A549 (cell line): ENCODE measurements at regions not wholly inside any gene's neighbourhood (a gene's known extent, or its start where the extent isn't known, plus 50 kb on each side); places are given as distances from the start of the nearest gene placed in this dataset.

Experiments
- ATAC-seq, 2 experiments: fragments of 200-7000 bp in 1 of 2; fragments of >200 bp in 1 of 2; cut with Nextera tagmentation in 1 of 2; cut with Tn5 transposase in 1 of 2; 3 replicates each; pipeline versions ENCODE4 v1.8.0 to v1.9.1; 2018 to 2020; ENCODE audit warnings: mild to moderate bottlenecking in 1 of 2, moderate library complexity in 1 of 2
- CTCF ChIA-PET: fragments of 300-600 bp; sonication (Branson Sonifier 250); formaldehyde crosslinking; extraction: SDS; loops from one replicate; lab custom pipeline; 2021; ENCODE audit warnings: antibody characterized with exemption, inconsistent platforms; lab: Yijun Ruan, JAX
- POLR2A ChIA-PET: fragments of 350-600 bp; formaldehyde crosslinking; extraction: SDS; loops from one replicate; lab custom pipeline; 2021; ENCODE audit warnings: antibody characterized with exemption, inconsistent platforms; lab: Yijun Ruan, JAX
- DNase-seq, 2 experiments: peaks; one replicate each; pipeline versions ENCODE4 v3.0.0 to v3.0.0-alpha.2; 2011 to 2016; ENCODE audit warnings: low read depth in 1 of 2, low spot score in 1 of 2
- FAIRE-seq: peaks from 2 replicates; lab custom pipeline; 2011; peaks lifted over from hg19 to GRCh38; lab: Jason Lieb, UNC
- H3K27ac ChIP-seq, 2 experiments: fragments of >200 bp; sonication (Bioruptor Twin); formaldehyde crosslinking; 3 replicates each; pipeline ENCODE4 v1.5.1; 2016 to 2017
- H3K4me1 ChIP-seq: fragments of >200 bp; sonication (Bioruptor Twin); formaldehyde crosslinking; 3 replicates; pipeline ENCODE4 v1.6.1; 2016
- H3K4me2 ChIP-seq: fragments of >200 bp; sonication (Bioruptor Twin); formaldehyde crosslinking; 3 replicates; pipeline ENCODE4 v1.6.1; 2016
- H3K4me3 ChIP-seq: fragments of >200 bp; sonication (Bioruptor Twin); formaldehyde crosslinking; 3 replicates; pipeline ENCODE4 v1.5.1; 2016
- H3K9me3 ChIP-seq: fragments of >200 bp; sonication (Bioruptor Twin); formaldehyde crosslinking; 3 replicates; pipeline ENCODE4 v1.6.1; 2016
- BCL3 ChIP-seq: fragments of >200 bp; sonication (Bioruptor Twin); formaldehyde crosslinking; IDR thresholded peaks from 3 replicates; pipeline ENCODE4 v1.6.1; 2016
- BHLHE40 ChIP-seq: IDR thresholded peaks from 2 replicates; pipeline ENCODE4 v1.6.1; 2012; ENCODE audit warnings: low read depth, low read length, inconsistent platforms
- CBX8 ChIP-seq: fragments of 200-600 bp; sonication (generic); IDR thresholded peaks from 2 replicates; pipeline ENCODE4 v1.6.1; 2016
- CHD4 ChIP-seq: fragments of 200-600 bp; sonication (generic); IDR thresholded peaks from 2 replicates; pipeline ENCODE4 v1.6.1; 2016; ENCODE audit warnings: antibody characterized with exemption, mild to moderate bottlenecking, borderline replicate concordance
- EHMT2 ChIP-seq: fragments of 200-600 bp; sonication (generic); IDR thresholded peaks from 2 replicates; pipeline ENCODE4 v1.6.1; 2016; ENCODE audit warnings: antibody characterized with exemption, low read depth, mild to moderate bottlenecking, moderate library complexity
- FOSB ChIP-seq: fragments of 250-450 bp; sonication (Bioruptor Pico); IDR thresholded peaks from 2 replicates; pipeline ENCODE4 v1.5.0; 2020; ENCODE audit warnings: mild to moderate bottlenecking, moderate library complexity
- HDAC2 ChIP-seq: fragments of 200-600 bp; sonication (generic); IDR thresholded peaks from 2 replicates; pipeline ENCODE4 v1.6.1; 2016
- HOXA7 ChIP-seq: fragments of 250-450 bp; sonication (Bioruptor Pico); IDR thresholded peaks from 2 replicates; pipeline ENCODE4 v1.5.0; 2020; ENCODE audit warnings: mild to moderate bottlenecking, moderate library complexity
- HOXB5 ChIP-seq: fragments of 250-450 bp; sonication (Bioruptor Pico); IDR thresholded peaks from 2 replicates; pipeline ENCODE4 v1.5.0; 2020; ENCODE audit warnings: mild to moderate bottlenecking, moderate library complexity
- JUN ChIP-seq, 2 experiments: fragments of >200 bp; sonication (Bioruptor Twin); formaldehyde crosslinking; IDR thresholded peaks; 2 replicates in 1 of 2; 3 replicates in 1 of 2; pipeline ENCODE4 v1.6.1; 2016 to 2017
- KDM1A ChIP-seq: fragments of 200-600 bp; sonication (generic); IDR thresholded peaks from 2 replicates; pipeline ENCODE4 v1.6.1; 2016; ENCODE audit warnings: low read depth, mild to moderate bottlenecking
- MAZ ChIP-seq: fragments of 150-350 bp; IDR thresholded peaks from 2 replicates; pipeline ENCODE4 v1.6.1; 2014; ENCODE audit warnings: antibody characterized with exemption, low read depth, low read length, borderline replicate concordance
- NFE2L2 ChIP-seq: fragments of 150-350 bp; conservative IDR thresholded peaks from 2 replicates; pipeline ENCODE4 v1.6.1; 2014; ENCODE audit warnings: low read length
- PBX3 ChIP-seq: IDR thresholded peaks from 2 replicates; pipeline ENCODE4 v1.6.1; 2012
- POLR2AphosphoS2 ChIP-seq: conservative IDR thresholded peaks from 2 replicates; pipeline ENCODE4 v1.6.1; 2012; ENCODE audit warnings: low read length, improper control_type of control experiment, inconsistent platforms
- RAD21 ChIP-seq, 2 experiments: fragments of >200 bp in 1 of 2; sonication (Bioruptor Twin) in 1 of 2; formaldehyde crosslinking in 1 of 2; IDR thresholded peaks in 1 of 2; conservative IDR thresholded peaks in 1 of 2; 2 replicates in 1 of 2; 3 replicates in 1 of 2; pipeline ENCODE4 v1.6.1; 2012 to 2018; ENCODE audit warnings: inconsistent platforms in 1 of 2
- RCOR1 ChIP-seq: fragments of 150-350 bp; IDR thresholded peaks from 2 replicates; pipeline ENCODE4 v1.6.1; 2014; ENCODE audit warnings: antibody characterized with exemption, low read length, low read depth
- RFX5 ChIP-seq: fragments of 450-650 bp; IDR thresholded peaks from 2 replicates; pipeline ENCODE4 v1.7.1; 2014; ENCODE audit warnings: antibody characterized with exemption, mild to moderate bottlenecking, moderate library complexity
- RNF2 ChIP-seq: fragments of 200-600 bp; sonication (generic); IDR thresholded peaks from 2 replicates; pipeline ENCODE4 v1.6.1; 2016; ENCODE audit warnings: low read depth, mild to moderate bottlenecking, antibody characterized with exemption, moderate library complexity, borderline replicate concordance
- SMC3 ChIP-seq: fragments of >200 bp; sonication (Bioruptor Twin); formaldehyde crosslinking; IDR thresholded peaks from 3 replicates; pipeline ENCODE4 v1.6.1; 2018; ENCODE audit warnings: inconsistent platforms
- SREBF2 ChIP-seq: fragments of 450-650 bp; IDR thresholded peaks from 2 replicates; pipeline ENCODE4 v1.6.1; 2014; ENCODE audit warnings: mild to moderate bottlenecking, moderate library complexity
- TP53 ChIP-seq: fragments of 250-450 bp; sonication (Bioruptor Pico); IDR thresholded peaks from 2 replicates; pipeline ENCODE4 v1.5.0; 2021; ENCODE audit warnings: mild to moderate bottlenecking, moderate library complexity
- USF2 ChIP-seq: fragments of 450-650 bp; IDR thresholded peaks from 2 replicates; pipeline ENCODE4 v1.6.1; 2014; ENCODE audit warnings: antibody characterized with exemption
- ZC3H11A ChIP-seq: fragments of 450-650 bp; IDR thresholded peaks from 2 replicates; pipeline ENCODE4 v1.6.1; 2014; ENCODE audit warnings: antibody characterized with exemption, mild to moderate bottlenecking
- WGBS: methylation state at CpG from one replicate; pipeline ENCODE4 v1.1.6; 2017; ENCODE audit errors: missing lambda C conversion rate; 5-methylcytosine and 5-hydroxymethylcytosine counted together
- TF ChIP-seq, protein P1 (sequence below): IDR thresholded peaks from 2 replicates; pipeline ENCODE4 v1.6.1; 2012; ENCODE audit warnings: low read depth, borderline replicate concordance

GRCh38 chr9:107102011-107102410, 181.1 kb upstream of the RAD23B start:
- Histone ChIP-seq H3K9me3 (no peaks in the 10 kb centered on the region), H3K4me3 (no peak overlapping the region), H3K27ac (no peak overlapping the region), H3K4me1 (no peaks in the 10 kb centered on the region), H3K4me2 (no peak overlapping the region)
- ChIA-PET POLR2A (no interaction called here), CTCF (interaction anchor here (0.9 kb wide), 1 partner anchor 35 kb away, joined by 3 read pairs; no protein-coding TSS in a partner anchor)
- TF ChIP-seq SREBF2 (no peak), USF2 (no peak), BHLHE40 (no peak), RNF2 (no peak), SMC3 (no peak), NFE2L2 (no peak), JUN (IDR thresholded peaks at IDR 0.05) (no peak), HOXB5 (CRISPR knock-in tag) (no peak), EHMT2 (no peak), ZC3H11A (no peak), RCOR1 (no peak), TP53 (no peak), FOSB (no peak)
- ATAC-seq, result no peak
- 39% methylated on average over 5 of the region's 5 CpGs for WGBS
- no peak for DNase-seq
- no peak for FAIRE-seq

DNA sequence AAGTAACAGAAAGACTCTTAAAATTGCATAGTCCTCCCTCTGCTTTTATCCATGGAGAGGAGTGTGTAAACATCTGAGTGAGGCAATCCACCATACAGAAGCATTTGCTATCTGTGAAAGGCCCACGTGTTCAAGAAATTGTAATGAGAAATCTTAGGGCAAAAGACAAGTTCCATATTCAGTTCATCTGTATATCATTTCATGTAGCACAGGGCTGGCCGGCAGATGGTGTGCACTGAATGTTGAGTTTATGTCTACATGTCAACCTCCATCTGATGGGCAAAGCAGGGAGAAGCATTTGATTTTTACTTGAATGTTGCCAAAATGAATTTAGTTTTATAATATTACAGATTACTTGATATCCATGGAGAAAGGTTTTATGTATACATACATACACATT, 179.5 kb upstream of the RAD23B start:
- H3K4me2 ChIP-seq, result no peak overlapping the region
- H3K4me3 ChIP-seq, result no peak overlapping the region
- H3K9me3 ChIP-seq, result no peaks in the 10 kb centered on the region
- 28% methylated on average over 2 of the region's 2 CpGs for WGBS
- FAIRE-seq, result no peak
- no peak for TF ChIP-seq CBX8
- no peak for TF ChIP-seq RFX5
- no peak for TF ChIP-seq PBX3
- TF ChIP-seq RAD21 (conservative IDR thresholded peaks at IDR 0.05 in 1 of 2, IDR thresholded peaks at IDR 0.05 in 1 of 2), result no peak
- TF ChIP-seq, all 56 proteins: peak for 0
- ATAC-seq (no peak), DNase-seq (no peak)
- CTCF ChIA-PET, result no interaction called here
- POLR2A ChIA-PET, result no interaction called here
- Histone ChIP-seq H3K4me1 (no peaks in the 10 kb centered on the region), H3K27ac (no peak overlapping the region)

DNA sequence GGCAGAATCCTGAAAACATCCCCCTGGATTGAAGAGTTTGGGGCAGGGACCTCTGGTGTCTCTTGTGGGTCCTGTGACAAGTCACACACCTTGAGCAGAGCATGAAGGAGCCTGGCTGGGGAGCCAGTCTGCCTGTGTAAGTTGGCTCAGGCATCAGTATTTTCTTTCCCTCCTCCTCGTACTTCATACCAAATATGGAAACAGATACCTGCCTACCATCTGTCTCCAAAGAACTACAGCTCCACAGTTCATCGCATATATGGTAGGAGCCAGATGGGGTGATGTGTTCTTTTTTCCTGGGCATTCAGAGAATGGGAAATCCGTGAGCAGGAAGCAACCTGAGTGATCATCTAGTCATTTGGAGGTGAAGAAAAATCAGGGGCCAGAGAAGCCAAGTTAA, 177.3 kb upstream of the RAD23B start:
- TF ChIP-seq POLR2AphosphoS2, result no peak
- TF ChIP-seq, protein P1, sequence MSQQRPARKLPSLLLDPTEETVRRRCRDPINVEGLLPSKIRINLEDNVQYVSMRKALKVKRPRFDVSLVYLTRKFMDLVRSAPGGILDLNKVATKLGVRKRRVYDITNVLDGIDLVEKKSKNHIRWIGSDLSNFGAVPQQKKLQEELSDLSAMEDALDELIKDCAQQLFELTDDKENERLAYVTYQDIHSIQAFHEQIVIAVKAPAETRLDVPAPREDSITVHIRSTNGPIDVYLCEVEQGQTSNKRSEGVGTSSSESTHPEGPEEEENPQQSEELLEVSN, result no peak
- no peak for TF ChIP-seq FOSB
- no peak for TF ChIP-seq MAZ
- TF ChIP-seq HOXA7 (CRISPR knock-in tag), result no peak
- TF ChIP-seq CHD4, result no peak
- TF ChIP-seq HOXB5 (CRISPR knock-in tag), result no peak
- TF ChIP-seq HDAC2, result no peak
- TF ChIP-seq CBX8, result no peak
- no peak for TF ChIP-seq KDM1A
- no peak for TF ChIP-seq USF2
- TF ChIP-seq BCL3, result no peak
- TF ChIP-seq JUN (IDR thresholded peaks at IDR 0.05), result no peak
- Histone ChIP-seq H3K4me1 (no peaks in the 10 kb centered on the region), H3K9me3 (no peaks in the 10 kb centered on the region), H3K4me2 (no peak overlapping the region), H3K27ac (no peak overlapping the region), H3K4me3 (no peak overlapping the region)
- ChIA-PET CTCF (no interaction called here), POLR2A (no interaction called here)
- ATAC-seq, result no peak
- DNase-seq, result no peak
- WGBS, result 35% methylated on average over 3 of the region's 3 CpGs
- FAIRE-seq, result no peak
